ENCODE measurements at regions not wholly inside any gene's neighbourhood (a gene's known extent, or its start where the extent isn't known, plus 50 kb on each side); places are given as distances from the start of the nearest gene placed in this dataset.
"Not testable (repeated sequence)": the region's sequence is repeated elsewhere in the genome, so short reads cannot be mapped to it uniquely, and the experiment has no call there.

- DNase-seq, result no peak
These were observed 1159.6 kb downstream of the TBL1XR1 start for GRCh38 chr3:176037636-176038035.

- DNase-seq, result no peak
These were observed 1165.2 kb downstream of the TBL1XR1 start for GRCh38 chr3:176032043-176032442.

- DNase-seq, result not testable (repeated sequence)
These were observed 1157.1 kb downstream of the NAALADL2 start for GRCh38 chr3:176016203-176016602.

GRCh38 chr3:176015228-176015627, 1156.1 kb downstream of the NAALADL2 start:
- not testable (repeated sequence) for DNase-seq

DNA sequence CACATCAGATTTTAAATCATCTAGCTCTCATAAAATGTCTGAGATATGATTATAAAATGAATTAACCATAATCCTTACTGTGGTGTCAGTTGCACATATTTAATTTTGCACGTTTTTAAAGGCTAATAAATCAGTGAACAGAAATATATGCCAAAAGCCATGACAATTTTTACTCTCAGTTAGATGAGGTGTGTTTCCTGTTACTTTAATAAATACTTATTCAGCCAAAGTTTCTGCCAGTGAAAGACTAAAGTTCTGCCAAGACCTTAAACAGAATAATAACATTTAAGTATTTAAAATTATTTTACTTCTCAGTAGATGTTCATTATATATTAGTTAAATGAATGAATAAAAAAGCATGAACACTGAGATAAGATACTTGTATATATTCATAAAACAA, 1150.1 kb downstream of the NAALADL2 start:
- DNase-seq, result no peak

DNA sequence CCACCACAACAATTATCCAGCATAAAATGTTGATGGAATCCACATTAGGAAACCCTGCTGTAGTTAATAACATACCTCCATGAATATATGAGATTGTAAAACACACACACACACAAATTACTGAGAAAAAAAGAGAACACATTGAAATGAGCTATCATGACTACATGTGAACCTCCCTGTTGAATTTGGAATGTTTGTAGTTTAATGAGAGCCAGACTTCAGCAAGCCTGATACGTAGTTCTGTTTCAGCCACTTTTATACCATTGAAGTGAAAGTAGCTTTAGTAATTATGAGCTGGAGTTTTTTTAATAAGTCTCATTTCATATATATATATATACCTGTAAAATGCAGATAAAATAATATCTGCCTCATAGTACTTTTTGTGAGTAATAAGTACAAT, 1146.4 kb downstream of the NAALADL2 start:
- DNase-seq, result no peak

GRCh38 chr3:175989161-175989560, 1130.0 kb downstream of the NAALADL2 start:
- no peak for DNase-seq

DNA sequence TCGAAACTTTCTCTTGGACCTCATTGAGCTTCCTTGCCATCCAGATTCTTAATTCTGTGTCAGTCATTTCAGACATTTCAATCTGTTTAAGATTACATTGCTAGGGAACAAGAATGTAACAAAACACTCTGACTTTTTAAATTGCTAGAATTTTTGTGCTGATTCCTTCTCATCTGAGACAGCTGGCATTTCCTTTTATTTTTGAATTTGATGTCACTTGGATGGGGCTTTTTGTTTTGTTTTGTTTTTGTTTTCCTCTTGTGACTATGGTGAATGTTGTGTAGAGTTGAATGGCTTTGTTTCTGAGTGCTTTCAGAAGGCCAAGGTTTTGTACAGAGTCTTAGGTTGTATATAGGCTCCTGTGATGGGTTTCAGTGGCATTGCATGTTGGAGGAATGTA, 1129.3 kb downstream of the NAALADL2 start:
- DNase-seq, result no peak

- DNase-seq, result no peak
These were observed 1126.6 kb downstream of the NAALADL2 start for GRCh38 chr3:175985781-175986180.

DNA sequence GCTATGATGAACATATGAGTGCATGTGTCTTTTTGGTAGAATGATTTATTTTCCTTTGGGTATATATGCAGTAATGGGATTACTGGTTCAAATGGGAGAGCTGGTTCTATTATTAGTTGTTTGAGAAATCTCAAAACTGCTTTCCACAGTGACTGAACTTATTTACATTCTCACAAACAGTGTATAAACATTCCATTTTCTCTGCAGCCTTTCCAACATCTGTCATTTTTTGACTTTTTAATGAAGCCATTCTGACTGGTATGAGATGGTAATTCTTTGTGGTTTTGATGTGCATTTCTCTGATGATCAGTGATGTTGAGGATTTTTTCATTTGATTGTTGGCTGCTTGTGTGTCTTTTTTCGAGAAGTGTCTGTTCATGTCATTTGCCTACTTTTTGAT, 1124.2 kb downstream of the NAALADL2 start:
- no peak for DNase-seq

- no peak for DNase-seq
These were observed 1121.5 kb downstream of the NAALADL2 start for GRCh38 chr3:175980486-175981090.

DNA sequence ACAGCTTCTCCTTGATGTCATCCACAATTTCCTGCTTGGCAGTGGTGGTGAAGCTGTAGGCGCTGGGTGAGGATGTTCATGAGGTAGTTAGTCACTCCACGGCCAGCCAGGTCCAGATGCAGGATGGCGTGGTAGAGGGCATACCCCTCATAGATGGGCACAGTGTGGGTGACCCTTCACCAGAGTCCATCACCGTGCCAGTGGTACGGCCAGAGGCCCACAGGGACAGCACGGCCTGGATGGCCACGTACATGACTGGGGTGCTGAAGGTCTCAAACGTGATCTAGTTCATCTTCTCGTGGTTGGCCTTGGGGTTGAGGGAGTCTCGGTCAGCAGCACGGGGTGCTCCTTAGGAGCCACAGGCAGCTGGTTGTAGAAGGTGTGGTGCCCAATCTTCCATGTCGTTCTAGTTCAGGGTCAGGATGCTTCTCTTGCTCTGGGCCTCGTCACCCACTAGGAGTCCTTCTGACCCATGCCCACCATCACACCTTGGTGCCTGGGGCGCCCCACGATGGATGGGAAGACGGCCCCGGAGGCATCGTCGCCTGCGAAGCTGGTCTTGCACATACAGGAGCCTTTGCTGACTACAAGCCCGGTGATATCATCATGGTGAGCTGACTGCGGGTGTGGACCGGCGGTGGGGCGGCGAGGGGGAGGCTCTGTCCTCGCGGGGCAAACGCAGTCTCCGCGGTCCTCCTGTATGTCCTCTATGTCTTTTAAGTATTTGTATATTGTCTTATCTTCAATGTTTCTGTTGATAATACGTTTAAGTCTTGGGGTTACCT, 1119.0 kb downstream of the NAALADL2 start:
- no peak for DNase-seq

DNA sequence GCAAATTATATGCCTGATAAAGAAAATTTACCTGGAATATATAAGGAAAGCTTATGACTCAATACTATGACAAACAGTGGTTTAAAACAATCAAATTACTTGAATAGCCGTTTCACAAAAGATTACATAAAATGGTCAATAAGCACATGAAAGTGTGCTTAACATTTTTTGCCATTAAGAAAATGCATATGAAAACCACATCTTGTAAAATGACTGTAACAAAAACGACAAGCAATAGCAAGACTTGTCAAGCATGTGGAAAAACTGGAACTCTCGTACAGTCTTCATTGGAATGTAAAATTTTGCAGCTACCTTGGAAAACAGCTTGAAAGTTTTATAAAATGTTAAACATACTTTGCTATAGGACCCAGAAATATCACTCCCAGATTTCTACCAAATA, 1110.3 kb downstream of the NAALADL2 start:
- no peak for DNase-seq

DNA sequence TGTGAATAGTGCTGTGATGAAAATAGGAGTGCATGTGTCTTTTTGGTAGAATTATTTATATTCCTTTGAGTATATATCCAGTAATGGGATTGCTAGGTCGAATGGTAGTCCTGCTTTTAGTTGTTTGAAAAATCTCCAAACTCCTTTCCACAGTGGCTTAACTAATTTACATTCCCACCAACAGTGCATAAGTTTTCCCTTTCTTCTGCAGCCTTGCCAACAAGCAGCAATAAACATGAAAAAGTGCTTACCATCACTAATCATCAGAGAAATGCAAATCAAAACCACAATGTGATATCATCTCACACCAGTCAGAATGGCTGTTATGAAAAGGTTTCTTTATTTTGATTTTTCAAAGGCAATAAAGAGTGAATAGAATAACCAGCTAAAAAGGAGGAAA, 1105.9 kb downstream of the NAALADL2 start:
- no peak for DNase-seq

GRCh38 chr3:175957427-175957826, 1098.3 kb downstream of the NAALADL2 start:
- DNase-seq, result no peak

DNA sequence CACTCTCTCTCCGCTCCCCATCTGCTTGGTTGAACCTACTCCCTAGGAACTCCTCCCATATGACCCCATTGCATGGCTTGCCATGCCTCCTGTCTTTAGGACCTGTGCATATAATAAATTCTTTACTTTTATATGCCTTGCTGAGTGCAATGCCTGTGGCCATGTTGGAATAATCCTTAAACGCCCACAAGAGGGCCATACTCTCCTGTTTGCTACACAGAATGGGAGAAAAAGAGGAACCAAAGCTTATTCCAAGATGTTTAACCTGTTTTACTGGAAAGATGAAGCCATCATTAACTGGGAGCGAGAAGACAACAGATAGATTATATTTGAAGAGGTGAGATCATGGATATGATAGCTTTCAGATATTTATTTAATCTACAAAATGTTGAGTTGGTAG, 1097.8 kb downstream of the NAALADL2 start:
- no peak for DNase-seq

DNA sequence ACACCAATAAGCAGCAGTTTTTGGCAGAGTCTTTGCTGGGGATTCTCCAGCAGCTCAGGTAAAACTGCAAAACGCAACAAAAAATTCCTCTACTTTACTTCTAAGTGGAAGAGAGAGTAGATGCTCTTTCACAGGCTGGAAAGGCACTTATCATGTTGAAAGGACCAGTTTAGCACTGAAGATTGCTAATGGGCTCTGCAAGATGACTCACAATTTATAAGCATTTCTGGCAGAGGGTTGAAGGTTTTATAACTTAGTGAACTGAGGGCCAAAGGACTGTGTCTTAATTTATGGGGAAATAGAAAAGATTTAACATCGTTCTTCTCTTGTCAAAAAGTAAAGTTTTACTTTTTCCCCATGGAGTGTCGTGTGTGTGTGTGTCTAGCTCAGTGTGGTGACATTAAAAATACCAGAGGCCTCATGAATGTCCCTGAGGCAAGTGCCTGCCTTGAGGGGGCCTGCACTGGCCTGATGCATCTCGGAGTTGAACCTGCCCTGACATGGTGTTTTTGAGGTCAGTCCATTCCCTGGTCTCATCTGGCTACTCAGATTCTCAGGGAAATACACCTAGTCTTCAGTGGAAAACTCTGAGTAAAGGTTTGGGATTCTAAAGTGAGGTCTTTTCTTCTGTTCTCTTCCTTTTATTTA, 1092.0 kb downstream of the NAALADL2 start:
- DNase-seq, result no peak

DNA sequence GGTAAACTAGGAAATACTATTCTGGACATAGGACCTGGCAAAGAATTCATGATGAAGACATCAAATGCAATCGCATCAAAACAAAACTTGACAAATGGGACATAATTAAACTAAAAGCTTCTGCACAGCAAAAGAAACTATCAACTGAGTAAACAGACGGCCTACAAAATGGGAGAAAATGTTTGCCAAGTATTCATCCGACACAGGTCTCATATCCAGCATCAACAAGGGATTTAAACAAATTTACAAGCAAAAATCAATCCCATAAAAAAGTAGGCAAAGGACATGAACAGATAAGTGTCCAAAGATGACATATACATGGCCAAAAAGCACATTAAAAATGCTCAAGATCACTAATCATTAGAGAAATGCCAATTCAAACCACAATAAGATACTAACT, 1088.9 kb downstream of the NAALADL2 start:
- DNase-seq, result no peak

GRCh38 chr3:175941352-175941751, 1082.2 kb downstream of the NAALADL2 start:
- DNase-seq, result no peak

- DNase-seq, result no peak
These were observed 1081.7 kb downstream of the NAALADL2 start for GRCh38 chr3:175940881-175941280.

GRCh38 chr3:175940243-175940642, 1081.1 kb downstream of the NAALADL2 start:
- DNase-seq, result no peak

DNA sequence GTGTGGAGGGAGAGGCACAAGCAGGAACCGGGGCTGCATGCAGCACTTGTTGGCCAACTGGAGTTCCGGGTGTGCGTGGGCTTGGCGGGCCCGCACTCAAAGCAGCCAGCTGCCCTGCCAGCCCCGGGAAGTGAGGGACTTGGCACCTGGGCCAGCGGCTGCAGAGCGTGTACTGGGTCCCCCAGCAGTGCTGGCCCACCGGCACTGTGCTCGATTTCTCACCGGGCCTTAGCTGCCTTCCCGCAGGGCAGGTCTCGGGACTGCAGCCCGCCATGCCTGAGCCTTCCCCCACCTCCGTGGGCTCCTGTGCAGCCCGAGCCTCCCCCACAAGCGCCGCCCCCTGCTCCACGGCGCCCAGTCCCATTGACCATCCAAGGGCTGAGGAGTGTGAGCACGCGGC, 1078.2 kb downstream of the NAALADL2 start:
- DNase-seq, result not testable (repeated sequence)

GRCh38 chr3:175932586-175932985, 1073.5 kb downstream of the NAALADL2 start:
- DNase-seq, result no peak

GRCh38 chr3:175919133-175919532, 1060.0 kb downstream of the NAALADL2 start:
- DNase-seq, result no peak

Measured in dermis blood vessel endothelial cell (primary cell).